SW 1271 (cell line): ENCODE measurements at regions not wholly inside any gene's neighbourhood (a gene's known extent, or its start where the extent isn't known, plus 50 kb on each side); places are given as distances from the start of the nearest gene placed in this dataset.

Experiments used
- DNase-seq, 2 experiments: peaks; one replicate each; lab custom pipeline; 2025; lab: John Stamatoyannopoulos, UW

DNA sequence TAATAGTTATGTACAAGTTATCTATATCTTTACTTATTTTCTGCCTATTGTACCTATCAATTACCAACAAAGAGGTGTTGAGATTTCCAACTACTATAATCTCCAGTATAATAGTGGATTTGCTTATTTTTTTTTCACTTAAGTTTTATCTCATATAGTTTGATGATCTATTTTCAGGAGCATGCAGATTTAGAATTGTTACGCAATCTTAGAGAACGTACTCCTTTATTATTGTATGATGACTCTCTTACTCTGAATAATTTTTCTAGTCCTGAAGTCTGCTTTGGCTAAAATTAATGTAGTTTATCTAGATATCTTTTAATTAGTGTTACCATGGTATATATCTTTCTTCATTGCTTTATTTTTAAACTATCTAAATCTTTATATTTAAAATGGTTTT lies 205.2 kb downstream of the SCG2 start:
- DNase-seq, result no peak

DNA sequence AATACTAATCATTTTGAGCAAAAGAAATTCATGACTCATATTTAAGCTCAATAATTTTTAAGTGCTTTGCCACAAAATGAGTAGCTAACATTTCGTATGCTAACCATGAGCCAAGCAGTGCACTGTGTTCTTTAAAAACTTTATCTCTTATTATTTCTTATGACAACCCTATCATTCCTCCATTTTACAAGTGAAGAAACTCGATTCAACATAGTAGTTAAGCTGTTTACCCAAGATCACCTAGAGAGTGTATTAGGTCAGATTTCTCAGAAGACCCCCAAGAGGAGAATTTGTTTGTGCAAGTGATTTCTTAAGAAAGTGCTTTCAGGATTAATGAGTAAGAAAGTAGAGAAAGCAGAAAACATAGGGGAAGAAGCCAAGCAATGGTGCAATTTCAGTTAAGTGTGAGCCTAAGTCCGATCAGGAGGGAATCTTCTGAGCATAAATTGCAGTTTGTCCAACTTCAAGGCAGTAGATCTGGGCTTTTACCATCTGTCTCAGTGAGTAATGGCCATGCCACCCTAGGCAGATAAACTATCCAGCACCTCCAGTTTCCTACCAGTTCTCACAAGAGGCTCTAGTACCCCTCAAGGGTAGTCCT lies 202.7 kb downstream of the SCG2 start:
- DNase-seq, result no peak

DNA sequence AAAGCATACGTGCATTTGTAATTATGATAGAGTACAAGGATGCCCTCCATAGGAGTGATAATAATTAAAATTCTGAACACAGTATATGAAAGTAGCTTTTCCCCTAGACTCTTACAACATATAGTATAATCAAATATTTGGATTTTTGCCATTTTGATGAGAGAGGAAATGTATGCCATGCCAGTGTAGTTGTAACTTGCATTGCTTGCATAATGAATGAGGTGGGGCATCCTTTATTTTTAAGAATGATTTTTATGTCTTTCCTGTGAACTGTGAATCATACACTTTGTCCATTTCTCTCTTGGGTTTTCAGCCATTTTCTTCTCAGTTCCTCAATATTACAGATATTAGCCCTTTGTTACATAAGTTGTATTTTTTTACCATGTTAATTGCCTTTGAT lies 197.5 kb downstream of the SCG2 start:
- DNase-seq, result no peak

DNA sequence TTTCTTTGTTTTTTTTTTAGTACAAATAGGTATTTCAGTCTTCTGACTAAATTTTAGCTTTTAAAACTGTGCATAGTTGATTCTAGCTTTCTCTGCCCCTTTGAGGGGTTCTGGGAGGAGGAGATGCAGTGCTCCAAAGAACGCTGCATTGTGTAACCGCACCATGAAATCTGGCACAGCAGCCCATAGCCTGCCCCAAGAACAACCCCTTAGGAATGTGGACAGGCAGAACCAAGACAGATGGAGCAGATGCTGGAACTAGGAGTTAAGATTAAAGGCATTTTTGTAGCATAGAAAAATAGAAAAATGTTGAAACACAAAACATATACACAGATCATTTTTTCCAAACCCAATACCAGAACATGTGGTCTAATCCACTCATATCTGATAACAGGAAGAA lies 187.5 kb downstream of the SCG2 start:
- DNase-seq, result no peak

DNA sequence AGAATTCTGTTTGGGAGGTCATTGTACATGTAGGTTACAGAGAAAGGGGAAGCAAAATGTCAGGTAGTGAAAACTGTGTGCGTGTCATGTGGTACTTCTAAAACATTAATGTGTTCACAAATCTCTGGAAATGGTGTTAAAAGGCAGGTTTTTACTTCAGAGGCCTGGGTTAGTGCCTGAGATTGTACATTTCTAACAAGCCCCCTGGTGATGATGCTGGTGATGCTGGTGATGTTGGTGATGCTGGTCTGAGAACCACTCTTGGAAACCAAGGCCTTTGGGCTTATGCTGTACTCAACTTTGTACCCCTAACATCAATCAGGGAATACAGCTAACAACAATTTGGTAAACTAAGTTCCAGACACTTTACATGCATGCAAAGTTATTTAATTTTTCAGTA lies 187.1 kb downstream of the SCG2 start:
- no peak for DNase-seq

DNA sequence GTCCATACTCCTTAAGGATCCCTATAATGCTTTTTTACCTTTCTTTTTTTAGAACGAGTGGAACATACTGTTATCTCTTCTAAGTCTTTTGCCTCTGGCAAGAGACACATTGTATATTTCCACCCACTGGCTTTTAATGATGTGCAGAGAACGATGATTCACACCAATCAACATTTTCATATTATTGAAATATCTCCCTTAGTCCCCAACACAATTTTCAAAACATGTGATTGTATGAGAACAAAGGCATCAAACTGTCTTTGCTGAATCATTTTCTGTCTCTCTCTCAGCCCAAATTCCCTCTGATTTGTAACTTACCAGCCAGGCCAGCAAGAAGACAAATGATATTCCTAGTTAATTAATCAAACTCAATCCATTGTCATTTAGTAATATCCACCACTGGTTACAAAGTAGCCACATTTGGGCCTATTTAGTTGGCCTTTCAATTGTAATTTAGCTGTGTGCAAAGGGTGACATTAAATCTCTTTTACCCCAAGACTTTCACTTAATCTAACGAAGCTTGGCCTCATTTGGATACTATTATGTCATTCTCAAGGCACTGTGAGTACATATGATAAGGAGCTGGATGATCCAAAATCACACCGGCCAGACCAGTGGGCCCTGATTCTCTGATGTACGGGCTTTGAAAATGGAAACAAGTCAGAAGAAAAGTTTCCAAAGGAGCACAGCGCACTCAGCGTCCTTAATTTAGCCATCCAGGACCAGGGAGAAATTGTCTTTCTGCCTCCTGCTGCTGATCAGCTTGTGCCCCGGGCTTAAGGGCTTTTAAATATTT lies 185.1 kb downstream of the SCG2 start:
- DNase-seq, result no peak

DNA sequence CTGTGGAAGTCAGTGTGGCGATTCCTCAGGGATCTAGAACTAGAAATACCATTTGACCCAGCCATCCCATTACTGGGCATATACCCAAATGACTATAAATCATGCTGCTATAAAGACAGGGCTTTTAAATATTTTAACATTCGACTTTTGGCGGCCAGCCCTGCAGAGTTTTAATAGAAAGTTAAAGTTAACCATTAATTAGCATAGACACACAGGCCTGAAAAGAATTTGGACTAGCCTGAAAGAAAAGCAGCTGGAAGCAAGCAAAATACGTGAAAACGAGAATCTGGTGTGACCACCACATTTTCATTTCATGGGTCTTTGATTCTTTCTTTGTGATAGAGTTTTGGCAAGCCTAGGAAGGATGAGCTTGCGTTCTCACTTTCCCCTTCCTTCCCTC lies 184.0 kb downstream of the SCG2 start:
- DNase-seq, result no peak

DNA sequence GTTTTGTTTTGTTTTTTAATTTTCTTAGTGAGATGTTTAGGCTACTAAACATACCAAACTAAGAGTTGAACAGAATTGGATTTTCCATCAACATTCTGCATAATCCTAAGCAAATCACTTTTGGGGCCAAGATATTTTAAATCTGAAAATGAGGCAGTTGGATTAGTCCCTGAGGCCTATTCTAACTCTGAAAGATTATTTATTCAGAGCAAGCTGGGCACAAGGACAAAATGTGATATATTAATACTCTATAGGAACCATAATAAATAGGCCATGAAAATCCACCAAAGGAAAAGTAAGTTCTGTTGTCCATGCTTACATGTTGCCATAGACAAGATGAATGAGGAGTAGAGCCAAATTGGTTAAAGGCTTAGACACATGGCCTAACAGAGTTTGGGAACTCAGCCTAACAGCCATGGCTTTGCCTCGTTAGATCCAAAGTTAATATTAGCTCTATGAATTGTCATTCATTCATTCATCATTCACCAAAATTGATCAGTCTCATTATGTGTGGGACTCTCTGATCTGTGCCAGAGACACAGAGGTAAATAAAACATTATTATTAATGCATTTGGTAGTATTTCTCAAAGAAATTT lies 183.5 kb downstream of the SCG2 start:
- DNase-seq, result no peak

DNA sequence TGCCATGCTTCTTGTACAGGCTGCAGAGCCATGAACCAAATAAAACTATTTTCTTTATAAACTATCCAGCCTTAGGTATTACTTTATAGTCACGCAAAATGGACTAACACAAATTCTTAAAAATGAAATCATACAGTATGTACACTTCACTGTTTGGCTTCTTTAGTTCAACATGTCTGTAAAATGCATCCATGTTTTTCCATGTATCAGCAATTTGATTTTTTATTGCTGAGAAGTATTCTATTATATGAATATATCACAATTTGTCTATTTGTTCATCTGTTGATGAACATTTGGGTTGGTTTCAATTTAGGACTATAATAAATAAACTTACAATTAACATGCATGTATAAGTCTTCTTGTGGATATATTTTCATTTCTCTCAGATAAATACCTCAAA lies 182.1 kb downstream of the SCG2 start:
- DNase-seq, result no peak

DNA sequence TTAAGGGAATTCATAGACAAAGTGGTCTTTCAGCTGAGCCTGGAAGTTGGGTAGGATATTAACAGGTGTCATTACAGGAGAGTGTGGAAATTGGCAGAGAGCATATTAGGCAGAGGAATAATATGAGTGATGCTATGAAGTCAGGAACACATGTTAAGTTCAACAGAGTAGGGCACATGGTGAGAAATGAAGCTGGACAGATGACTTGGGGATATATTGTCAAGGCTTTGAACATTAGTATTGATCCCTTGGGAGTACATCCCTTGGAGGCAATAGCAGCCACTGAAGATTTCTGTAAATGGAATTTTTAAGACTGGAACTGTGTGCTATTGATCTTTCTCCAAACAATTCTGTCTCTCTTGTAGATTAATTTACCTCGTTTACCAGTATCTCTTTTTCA lies 170.7 kb downstream of the SCG2 start:
- DNase-seq, result no peak

DNA sequence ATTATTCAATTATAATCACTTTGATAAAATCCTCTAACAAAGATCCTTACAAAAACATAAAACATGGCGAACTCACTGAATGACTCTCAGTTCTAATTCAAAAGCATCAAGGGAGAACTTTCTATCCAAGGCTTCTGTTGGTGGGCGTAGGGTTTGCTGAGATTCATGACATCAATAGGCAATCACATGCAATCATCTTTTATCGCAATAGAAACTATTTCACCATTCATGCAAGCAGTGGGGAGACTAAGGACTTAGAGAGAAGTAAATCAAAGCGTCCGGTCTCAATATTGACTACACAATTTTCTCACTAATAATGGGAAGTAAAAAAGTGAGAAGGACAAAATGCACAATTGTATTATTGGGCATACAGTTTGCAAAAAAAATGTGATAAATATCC lies 168.7 kb downstream of the SCG2 start:
- no peak for DNase-seq

DNA sequence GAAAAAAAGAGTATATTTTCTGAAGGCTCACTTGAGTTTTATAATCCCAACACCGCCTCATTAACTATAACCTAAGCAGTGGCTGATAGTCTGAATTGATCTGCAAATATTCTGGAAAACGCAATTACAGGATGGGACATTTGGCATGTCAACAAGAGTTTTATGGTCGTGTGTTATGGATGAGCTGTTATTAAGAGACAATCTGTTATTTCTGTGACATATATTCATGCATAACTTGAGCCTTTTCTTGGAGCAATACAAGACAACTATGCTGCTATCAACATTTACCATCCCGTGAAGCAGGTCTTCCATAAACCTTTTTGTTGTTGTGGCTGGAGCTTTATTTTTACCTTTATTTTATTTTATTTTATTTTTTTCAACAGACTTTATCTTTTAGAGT lies 164.4 kb downstream of the SCG2 start:
- DNase-seq, result no peak

DNA sequence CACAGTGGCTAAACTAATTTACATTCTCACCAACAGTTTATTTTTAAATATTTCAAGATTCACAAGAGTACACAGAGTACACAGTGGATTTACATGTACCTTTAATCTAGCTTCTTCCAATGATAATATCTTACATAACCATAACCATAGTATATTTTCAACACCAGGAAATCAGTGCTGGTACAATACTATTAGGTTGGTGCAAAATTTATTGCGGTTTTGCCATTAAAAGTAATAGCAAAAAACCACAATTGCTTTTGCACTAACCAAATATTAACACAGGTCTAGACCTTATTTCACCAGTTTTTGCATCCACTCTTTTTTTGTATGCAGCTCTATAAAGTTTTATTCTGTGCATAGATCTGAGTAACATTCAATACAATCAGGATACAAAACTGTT lies 163.0 kb downstream of the SCG2 start:
- DNase-seq, result no peak

DNA sequence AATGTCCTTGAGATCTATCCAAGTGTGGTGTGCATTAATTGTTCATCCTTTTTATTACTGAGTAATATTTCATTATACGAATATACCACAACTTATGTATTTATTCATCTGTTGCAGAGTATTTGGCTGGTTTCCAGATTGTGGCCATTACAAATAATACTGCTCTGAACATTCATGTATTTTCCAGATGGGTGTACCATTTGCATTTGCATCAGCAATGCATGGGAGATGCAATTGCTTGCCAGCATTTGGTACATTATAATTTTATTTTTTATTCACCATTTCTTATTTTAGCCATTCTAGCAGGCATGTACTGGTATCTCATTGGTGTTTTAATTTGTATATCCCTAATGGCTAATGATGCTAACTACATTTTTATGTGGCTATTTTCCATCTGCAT lies 162.4 kb downstream of the SCG2 start:
- DNase-seq, result no peak

DNA sequence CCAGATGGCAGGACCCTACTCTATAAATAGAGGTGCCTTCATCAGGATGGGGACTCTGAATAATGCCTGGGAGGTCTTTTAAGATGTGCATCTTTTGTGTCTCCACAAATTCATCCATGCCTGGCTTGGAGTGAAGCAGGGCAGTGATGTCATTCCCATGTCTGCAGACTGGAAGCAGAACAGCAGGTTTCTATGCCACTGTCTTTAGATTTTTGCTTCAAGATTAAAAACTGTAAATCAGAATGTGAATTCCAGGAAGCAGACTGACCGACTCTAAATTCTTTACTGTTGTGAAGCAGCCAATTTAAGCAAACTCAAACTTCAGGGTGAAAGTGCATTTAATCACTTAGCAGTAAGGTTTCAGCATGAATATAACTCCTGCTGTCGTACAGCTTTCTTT lies 159.3 kb downstream of the SCG2 start:
- no peak for DNase-seq

DNA sequence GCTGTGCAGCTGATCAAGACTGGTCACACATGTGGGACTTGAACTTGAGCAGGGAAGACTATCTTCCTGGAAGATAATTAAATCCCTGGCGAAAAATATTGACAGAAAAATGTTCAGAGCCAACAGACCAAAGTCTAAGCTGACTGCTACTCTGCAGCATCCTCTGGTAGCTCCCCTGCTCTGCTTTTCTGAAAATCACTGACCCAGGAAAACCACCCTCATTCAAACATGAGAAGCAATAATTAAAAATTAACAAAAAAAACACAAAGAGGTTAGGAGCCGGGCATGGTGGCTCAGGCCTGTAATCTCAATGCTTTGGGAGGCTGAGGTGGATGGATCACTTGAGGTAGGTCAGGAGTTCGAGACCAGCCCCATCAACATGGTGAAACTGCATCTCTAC lies 151.9 kb downstream of the SCG2 start:
- DNase-seq, result no peak

DNA sequence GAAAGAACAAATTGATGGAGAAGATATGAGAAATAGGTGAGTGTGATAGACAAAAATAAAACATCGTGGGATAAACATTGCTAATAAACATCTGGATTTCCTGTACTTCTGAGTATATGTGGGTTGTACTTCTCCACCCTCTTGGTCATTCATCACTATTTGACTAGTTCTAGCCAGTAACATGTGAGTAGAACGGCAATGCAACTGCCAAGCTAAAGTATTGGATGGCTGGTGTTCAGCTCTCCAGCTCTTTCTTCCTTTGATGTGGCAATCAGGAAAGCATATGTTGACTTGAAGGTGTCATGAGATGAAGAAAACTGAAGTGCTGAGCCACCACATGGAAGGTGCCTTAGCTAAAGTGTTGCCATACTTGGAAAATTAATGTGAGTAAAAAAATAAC lies 144.9 kb downstream of the SCG2 start:
- no peak for DNase-seq

DNA sequence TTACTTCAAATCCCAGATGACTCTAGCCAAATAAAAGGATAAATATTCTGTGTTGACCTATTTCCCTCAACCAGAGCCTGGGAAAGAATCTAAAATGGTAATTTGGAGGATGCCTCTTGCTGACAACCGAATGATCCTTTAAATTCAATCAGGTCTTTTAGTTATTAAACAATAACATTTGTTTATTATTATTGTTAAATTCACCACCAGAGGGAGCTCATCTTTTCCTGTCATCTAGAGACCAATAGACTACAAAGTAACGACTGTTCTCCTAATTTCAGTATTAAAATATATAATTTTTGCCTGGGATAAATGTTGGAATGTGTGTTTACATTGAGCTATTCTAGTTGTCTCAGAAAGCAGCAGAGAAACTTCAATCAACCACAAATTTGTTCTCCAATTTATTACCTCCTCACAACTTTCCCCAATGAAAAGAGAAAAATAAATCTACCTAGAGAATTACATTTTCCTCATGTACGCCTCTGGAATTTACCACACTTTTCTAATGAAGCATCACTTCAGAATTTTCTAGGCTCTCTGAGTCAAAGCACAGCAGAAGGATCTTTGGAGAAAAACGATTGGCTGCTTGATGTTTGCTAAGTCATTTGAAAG lies 142.7 kb downstream of the SCG2 start:
- peak in 1 of 2 experiments; percentile 52 for DNase-seq

DNA sequence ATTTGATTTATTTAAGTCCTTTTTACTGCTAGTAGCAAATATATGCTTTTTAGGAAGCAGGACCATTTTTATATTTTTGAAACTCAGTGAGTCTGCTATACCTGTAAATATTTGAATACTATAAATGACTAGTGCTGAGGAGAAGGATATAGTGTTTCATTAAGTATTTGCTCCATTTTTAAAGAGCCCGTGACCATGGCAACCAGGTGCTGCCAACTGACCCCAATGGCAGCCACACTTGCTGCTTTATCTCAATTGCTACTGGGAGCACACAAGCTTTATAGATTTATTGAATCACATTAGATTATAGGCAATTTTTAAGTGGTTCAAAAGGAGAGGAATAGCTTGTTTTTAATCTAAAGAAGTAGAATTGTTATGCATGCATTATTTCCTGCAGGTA lies 142.0 kb downstream of the SCG2 start:
- peak in 1 of 2 experiments; percentile 26 for DNase-seq

DNA sequence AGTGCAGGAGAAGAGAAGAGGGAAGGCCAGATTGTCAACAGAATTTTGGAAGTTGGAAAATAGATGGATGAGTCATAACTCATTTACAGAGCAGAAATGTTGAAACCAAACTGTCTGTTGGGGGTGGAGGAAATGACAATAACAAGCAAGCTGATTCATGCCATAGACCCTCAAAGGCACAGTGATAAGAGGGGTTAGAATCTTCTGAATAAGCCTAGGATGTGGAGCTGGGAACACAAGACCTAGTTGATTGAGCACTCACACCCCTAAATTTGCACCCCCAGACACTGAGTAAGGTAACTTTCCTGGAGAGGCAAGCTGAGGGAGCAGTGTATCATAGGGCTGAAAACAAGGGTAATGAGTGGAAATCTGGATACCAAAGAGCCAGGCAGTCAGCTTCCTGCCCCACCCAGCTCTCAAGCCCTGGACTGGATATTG lies 141.4 kb downstream of the SCG2 start:
- peak; percentile 7 to 84 for DNase-seq

DNA sequence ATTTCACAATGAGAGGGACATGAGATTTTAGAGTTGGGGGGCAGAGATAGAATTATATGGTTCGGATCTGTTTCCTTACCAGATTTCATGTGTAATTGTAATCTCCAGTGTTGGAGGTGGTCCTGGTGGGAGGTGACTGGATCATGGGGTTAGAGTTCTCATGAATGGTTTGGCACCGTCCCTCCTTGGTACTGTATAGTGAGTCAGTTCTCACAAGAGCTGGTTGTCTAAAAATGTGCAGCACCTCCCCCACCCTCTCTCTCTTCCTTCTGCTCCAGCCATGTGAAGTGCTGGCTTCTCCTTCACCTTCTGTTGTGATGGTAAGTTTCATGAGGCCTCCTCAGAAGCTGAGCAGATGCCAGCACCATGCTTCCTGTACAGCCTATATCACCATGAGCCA lies 138.1 kb downstream of the SCG2 start:
- no peak for DNase-seq

DNA sequence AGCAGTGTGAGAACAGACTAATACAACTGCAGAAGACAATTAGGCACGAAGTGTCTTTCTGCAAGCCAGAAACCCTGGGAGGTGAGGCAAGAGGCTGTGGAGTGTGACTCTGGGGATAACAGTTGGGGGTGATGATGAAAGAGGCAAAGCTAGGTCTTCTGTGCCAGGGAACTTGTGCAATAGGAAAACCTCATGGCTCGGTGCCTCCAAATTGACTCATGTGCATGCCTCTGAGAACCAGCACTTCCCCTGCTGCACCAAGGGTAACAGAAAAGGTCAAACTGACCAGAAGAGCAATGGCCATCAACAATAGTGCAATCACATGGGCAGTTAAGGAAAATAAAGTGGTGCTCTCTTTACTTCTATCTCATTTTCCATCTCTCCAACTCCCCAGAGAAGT lies 136.4 kb downstream of the SCG2 start:
- DNase-seq, result peak; percentile 27 to 86

DNA sequence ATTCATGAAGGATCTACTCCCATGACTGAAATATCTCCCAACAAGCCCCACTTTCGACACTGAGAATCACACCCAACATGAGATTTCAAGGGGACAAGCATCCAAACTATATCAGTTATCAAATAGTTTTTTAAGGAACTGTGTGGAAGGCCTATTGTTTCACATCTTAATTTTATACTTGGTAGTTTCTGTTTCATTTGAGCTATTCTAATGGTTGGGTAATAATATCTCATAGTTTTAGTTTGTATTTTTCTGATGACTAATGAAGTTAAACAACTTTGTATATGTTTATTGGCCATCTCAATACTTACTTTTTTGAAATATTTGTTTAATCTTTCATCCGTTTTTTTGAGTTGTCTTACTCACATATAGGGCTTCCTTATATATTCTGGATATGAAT lies 135.0 kb downstream of the SCG2 start:
- no peak for DNase-seq
